ENCODE measurements at regions not wholly inside any gene's neighbourhood (a gene's known extent, or its start where the extent isn't known, plus 50 kb on each side); places are given as distances from the start of the nearest gene placed in this dataset.

DNA sequence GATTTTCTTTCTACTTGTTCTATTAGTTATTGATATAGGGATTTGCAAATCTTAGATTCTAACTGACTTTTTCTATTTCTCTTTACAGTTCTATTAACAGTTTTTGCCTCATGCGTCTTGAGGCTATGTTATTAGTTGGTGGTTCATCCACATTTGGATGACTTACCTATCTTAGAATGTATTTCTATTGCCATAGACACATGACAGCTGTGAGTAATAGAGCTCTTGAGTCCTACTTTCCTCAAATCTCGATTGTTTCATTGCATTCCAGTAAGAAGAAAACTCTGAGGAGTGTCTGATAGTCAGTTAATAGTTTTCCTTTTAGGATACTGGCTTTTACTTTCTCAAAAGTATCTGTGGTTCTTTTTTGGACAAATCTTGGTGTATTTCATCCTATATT is 241.4 kb upstream of the ZNF32 start:
- no peak overlapping the region for H3K4me3 ChIP-seq (ENCODE audit: low read length)
- TF ChIP-seq, protein P1, sequence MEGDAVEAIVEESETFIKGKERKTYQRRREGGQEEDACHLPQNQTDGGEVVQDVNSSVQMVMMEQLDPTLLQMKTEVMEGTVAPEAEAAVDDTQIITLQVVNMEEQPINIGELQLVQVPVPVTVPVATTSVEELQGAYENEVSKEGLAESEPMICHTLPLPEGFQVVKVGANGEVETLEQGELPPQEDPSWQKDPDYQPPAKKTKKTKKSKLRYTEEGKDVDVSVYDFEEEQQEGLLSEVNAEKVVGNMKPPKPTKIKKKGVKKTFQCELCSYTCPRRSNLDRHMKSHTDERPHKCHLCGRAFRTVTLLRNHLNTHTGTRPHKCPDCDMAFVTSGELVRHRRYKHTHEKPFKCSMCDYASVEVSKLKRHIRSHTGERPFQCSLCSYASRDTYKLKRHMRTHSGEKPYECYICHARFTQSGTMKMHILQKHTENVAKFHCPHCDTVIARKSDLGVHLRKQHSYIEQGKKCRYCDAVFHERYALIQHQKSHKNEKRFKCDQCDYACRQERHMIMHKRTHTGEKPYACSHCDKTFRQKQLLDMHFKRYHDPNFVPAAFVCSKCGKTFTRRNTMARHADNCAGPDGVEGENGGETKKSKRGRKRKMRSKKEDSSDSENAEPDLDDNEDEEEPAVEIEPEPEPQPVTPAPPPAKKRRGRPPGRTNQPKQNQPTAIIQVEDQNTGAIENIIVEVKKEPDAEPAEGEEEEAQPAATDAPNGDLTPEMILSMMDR (conservative IDR thresholded peaks at IDR 0.05; ENCODE audit: low read depth, low read length), result no peak
- DNase-seq (ENCODE audit: low read depth), result no peak

DNA sequence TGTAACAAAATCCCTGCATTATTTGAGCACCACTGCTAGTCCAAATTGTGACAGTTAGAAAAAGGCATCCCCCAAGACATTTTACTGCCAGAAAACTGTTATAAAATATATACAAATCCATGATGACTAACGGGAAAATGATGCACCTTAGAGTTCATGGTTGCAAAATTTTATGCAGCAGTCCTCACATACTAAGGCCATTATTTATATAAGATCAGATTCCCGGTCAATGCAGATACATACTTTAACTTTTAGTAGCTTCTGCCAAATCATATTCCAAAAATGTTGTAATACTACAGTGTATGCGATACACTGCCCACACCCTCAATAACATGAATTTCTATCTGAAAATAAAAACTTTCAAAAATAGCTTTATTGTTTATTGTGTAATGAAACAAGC is 239.9 kb upstream of the ZNF32 start:
- no peak for DNase-seq (ENCODE audit: low read depth)
- H3K4me3 ChIP-seq (ENCODE audit: low read length), result no peak overlapping the region
- TF ChIP-seq, protein P1 (conservative IDR thresholded peaks at IDR 0.05; ENCODE audit: low read depth, low read length), result no peak

DNA sequence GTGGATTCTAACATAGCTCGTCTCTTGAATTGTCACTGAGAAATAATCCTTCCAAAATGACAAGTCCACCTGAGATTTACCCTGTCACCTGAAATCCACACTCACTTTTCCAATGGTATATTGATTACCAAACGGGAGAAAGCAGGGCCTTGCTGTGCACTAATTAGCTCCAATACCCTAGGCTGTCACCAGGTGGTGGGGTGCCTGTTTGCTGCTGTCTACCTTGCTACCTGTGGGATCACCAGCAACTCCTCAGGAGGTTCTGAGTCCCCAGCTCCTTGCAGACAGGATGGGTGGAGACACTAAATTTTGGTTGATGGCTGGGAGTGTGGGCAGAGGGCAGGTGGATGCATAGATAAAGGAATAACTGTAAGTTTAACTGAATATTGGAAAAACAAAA is 237.2 kb upstream of the ZNF32 start:
- DNase-seq (ENCODE audit: low read depth), result no peak
- TF ChIP-seq, protein P1 (conservative IDR thresholded peaks at IDR 0.05; ENCODE audit: low read depth, low read length), result no peak
- H3K4me3 ChIP-seq (ENCODE audit: low read length), result no peak overlapping the region

- H3K4me3 ChIP-seq (ENCODE audit: low read length), result no peak overlapping the region
- DNase-seq (ENCODE audit: low read depth), result no peak
- TF ChIP-seq, protein P1 (conservative IDR thresholded peaks at IDR 0.05; ENCODE audit: low read depth, low read length), result no peak
These were observed 236.6 kb upstream of the ZNF32 start for GRCh38 chr10:43885252-43885651.

GRCh38 chr10:43884501-43885105 is 235.9 kb upstream of the ZNF32 start:
- H3K4me3 ChIP-seq (ENCODE audit: low read length), result no peak overlapping the region
- DNase-seq (ENCODE audit: low read depth), result no peak
- TF ChIP-seq, protein P1 (conservative IDR thresholded peaks at IDR 0.05; ENCODE audit: low read depth, low read length), result no peak

DNA sequence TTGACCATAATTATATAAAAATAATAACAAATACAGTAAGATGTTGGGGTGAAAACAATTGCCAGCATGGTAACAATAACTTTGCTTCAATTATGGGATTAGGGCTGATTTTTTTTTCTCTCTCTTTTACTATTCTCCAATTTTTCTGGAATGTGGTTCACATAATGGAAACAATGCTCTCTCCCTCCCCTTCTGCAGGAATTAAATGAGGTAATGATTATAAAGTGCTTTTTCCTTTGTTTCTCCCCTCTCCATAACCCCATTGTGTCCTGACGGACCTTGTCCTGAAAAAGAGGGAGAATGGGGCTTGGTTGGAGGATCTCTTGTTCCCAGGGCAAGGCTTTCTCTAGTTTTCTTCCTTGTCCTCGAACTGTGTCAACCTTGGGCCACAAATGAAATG is 234.0 kb upstream of the ZNF32 start:
- H3K4me3 ChIP-seq (ENCODE audit: low read length), result no peak overlapping the region
- DNase-seq (ENCODE audit: low read depth), result no peak
- TF ChIP-seq, protein P1 (conservative IDR thresholded peaks at IDR 0.05; ENCODE audit: low read depth, low read length), result no peak

DNA sequence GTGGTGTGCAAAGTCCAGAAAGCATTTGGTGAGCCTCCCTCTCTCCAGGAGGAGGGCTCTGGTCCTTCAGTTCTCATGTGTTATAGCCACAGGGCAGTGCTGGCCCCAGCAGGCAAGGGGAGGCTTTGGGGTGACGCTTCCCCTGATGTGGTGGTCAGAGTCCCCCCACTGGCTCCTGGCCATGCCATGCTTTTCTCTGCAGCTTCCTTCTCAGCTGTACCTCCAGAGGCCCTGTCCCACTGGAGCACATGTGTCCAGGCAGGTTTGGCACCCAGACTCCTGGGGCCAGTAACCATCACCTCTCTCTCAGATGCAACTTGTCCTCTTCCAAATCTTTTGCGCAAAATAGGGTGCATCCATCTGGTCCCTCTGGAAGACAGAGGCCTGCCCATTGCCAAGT is 233.0 kb upstream of the ZNF32 start:
- DNase-seq (ENCODE audit: low read depth), result no peak
- TF ChIP-seq, protein P1 (conservative IDR thresholded peaks at IDR 0.05; ENCODE audit: low read depth, low read length), result no peak
- no peak overlapping the region for H3K4me3 ChIP-seq (ENCODE audit: low read length)
